ENCODE measurements at regions not wholly inside any gene's neighbourhood (a gene's known extent, or its start where the extent isn't known, plus 50 kb on each side); places are given as distances from the start of the nearest gene placed in this dataset.
A peak's percentile ranks its signal among the peaks of the same experiment; 100 is the strongest.

DNA sequence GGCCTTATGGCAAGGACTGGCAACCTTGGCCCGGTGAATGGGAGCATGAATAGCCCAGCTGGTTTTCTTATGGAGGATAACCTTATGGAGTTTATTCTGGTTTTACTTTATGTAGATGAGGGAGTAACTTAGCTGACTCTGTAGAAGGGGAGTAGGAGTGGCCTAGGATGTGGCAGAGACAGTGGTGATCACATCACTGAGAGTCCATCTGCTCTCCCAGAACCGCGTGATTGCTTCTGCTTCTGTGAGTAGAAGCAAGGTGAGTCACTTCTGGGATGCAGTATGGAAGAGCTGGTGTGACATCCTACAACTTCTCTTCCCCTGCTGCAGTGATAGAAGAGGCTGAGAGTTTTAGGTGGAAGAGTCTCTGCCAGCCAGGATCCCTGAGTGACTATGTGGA lies 129.2 kb downstream of the RPS24 start:
- no peak for DNase-seq (ENCODE audit: low spot score)

DNA sequence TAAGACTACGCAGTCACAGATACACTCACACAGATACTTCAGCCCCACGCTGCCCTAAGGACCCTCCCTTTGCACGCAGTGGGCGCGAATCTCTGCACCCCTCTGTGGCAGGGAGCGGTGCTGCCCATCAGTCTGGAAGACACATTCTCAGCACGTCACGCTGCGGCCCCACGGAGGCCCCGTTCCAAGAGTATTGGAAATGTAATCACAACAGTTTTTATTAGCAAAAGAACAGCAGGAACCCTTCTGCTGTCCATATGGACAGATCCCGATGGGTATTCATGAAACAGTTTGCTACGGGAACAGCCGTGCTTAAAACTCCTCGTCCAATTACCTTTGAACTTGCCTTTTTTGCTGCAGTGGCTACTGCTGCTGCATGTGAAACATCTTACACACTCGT lies 131.0 kb downstream of the RPS24 start:
- peak; percentile 51 for DNase-seq (ENCODE audit: low spot score)

DNA sequence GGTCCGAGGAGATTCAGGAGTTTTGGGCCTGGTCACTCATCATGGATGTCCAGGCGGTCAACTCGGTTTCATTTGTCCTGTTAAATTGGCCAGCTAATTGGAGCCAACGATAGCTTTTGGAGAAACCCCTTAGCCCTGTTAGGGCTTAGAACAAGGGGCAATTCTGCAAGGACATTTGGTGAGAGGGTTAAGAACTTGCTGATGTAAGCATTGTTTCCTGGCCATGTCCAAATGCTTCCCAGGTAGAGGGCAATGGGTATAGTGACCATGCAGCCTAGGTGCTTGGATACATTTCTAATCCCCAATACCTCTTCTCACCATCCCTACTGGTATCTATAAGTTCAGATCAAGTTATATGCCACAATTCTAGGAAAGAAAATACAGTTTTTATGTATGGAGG lies 131.5 kb downstream of the RPS24 start:
- peak; percentile 11 for DNase-seq (ENCODE audit: low spot score)

DNA sequence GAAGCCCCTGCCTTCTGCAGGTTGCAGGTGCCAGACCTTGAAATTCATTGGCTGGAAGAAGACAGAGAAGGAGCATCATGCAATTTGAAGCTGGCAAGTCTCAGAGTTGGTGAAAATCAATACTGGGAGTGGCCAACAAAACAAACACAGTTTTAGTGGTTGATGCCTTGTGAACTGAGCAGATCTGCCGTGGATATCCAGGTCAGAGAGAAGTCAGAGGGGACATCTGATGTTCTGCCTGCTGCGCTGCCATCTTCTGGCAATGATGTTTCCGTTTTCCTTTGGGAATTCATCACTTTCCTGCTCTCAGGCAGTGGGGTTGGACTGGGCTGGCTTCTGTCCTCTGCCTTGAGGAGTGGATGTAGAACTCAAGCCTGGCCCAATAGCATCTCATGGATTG lies 132.0 kb downstream of the RPS24 start:
- DNase-seq (ENCODE audit: low spot score) = no peak

DNA sequence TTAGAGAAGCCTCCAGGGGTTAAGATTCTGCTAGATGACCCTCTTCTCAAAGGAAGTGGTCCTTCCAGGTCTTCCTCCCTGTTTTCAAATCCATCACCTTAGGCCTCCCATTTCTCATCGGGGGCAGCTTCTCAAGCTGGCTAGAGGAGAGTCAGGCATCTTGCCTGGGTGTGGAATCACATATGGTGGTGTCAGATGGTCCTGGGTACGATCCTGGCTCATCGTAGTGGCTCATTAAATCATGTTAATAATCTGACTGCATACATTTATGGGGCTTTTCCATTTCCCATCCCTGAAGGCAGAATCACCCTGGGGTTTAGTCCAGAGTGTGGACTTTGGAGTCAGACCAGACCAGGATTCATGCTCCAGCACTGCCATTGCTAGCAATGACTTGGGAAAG lies 132.6 kb downstream of the RPS24 start:
- peak; percentile 50 for DNase-seq (ENCODE audit: low spot score)

DNA sequence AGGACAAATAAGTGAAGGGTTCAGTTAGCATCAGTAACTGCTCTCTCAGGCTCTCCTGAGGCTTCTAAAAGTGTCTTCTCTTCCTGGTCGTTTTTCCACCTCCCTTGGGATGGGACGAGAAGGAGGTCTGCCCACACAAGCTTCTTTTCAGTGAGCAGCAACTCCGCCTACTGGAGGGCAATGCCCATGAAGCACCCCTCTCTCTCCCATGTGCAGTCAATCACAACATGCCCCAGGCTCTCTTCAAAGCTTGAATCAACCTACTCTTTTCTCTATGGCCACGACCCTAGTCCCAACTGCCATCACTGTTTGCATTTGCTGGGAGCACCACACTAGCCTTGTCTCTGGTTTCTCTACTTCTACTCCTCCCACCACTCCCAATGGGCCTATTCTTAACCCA lies 135.6 kb downstream of the RPS24 start:
- DNase-seq (ENCODE audit: low spot score) = no peak

DNA sequence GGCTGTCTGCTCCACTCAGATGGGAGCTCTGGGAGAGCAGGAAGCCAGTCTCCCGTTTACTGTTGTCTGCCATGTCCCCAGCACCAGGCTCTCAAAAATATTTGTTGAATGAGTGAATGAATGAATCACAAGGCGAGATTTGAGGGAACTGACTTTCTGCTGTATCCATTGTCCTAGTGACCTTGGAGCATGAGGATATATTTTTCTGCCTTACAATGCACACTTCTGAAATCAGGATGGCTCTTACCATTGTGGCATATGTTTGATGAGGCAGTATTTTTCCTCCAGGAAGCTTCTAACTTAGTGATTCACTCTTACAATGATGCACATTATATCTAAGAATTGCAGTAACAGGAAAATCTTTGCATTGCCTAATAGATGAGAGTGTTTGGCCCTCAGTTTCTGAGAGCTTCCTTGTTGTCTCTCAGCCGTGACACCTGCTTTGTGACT lies 136.4 kb downstream of the RPS24 start:
- no peak for DNase-seq (ENCODE audit: low spot score)

DNA sequence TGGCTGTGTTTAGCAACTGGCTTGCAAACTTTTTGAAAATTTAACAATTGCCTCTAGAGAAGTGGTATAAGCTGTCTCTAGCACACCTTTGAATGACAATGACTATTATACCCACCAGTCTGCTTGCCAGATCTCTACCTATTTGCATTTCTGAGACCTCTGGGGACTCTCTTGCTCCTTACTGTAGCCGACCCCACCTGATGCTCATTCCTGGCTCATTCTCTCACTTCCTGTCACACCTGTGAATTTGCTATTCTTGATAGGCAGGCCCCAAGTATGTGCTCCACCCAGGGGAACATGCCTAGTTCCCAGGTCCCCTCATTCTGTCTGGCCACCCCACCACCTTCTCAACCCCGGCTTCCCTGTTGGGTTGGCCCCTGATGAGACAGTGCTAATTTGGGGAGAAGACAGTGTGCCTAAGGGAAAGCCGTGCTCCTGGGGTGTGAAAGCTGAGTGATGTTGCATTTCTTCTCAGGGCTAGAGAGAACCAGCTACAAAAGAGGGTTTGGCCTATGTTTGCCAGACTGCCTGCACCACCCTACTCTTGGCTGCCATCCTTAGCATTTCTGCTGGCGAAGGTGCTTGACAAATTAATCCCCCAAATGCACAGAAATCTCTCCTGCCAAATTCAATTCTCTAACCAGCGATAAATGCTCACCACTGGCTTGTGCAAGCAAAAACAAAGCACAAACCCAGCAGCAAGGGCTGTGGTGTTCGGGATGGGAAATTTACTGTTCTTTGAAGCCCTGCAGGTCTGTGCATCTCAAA lies 138.2 kb downstream of the RPS24 start:
- DNase-seq (ENCODE audit: low spot score) = no peak

DNA sequence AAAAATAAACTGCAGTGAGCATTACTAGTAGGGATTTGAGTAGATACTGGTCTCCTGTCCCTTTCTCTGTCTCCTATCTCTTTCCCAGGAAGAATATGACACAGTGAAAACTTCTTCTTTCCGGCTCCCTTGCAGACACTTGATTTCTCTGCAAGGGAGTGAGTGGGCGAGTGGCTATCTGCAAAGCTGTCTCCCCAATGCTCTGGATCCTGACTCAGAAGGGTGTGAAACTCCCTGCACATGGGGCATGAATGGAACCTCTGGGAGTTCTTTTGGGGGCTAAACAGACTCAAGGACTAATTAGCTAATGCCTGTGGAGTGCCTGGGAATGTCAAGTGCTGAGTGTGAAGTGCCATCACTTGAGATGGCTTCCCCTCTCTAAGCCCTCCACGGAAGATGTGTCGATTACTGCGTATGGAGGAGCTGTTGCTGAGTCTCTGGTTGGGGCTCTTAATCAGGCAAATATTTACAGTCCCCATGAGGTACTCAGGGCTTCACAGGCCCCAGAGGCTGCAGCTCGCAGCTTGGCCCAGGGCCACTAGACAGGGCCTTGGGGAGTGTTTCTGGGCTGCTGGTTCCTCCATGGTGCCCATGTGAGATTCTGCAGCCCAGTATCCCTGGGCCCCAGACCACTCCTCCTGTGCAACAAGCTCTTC lies 139.8 kb downstream of the RPS24 start:
- no peak for DNase-seq (ENCODE audit: low spot score)

DNA sequence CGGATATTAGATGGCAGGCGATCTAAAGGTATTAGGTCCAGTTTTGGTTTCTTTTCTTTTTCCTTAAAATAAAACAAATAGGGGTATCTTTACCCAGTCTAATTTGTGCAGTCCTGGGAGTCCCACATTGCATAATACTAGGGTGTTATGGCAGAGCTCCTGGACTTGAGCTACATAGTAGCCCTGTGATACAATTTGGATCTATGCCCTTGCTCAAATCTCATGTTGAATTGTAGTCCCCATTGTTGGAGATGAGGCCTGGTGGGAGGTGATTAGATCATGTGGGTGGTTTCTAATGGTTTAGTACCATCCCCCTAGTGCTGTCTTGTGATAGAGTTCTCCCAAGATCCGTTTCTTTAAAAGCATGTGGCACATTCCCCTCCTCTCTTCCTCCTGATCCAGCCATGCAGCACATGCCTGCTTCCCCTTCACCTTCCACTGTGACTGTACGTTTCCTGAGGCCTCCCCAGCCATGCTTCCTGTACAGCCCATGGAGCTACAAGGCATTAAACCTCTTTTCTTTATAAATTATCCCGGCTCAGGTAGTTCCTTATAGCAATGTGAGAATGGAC lies 141.9 kb downstream of the RPS24 start:
- no peak for DNase-seq (ENCODE audit: low spot score)

DNA sequence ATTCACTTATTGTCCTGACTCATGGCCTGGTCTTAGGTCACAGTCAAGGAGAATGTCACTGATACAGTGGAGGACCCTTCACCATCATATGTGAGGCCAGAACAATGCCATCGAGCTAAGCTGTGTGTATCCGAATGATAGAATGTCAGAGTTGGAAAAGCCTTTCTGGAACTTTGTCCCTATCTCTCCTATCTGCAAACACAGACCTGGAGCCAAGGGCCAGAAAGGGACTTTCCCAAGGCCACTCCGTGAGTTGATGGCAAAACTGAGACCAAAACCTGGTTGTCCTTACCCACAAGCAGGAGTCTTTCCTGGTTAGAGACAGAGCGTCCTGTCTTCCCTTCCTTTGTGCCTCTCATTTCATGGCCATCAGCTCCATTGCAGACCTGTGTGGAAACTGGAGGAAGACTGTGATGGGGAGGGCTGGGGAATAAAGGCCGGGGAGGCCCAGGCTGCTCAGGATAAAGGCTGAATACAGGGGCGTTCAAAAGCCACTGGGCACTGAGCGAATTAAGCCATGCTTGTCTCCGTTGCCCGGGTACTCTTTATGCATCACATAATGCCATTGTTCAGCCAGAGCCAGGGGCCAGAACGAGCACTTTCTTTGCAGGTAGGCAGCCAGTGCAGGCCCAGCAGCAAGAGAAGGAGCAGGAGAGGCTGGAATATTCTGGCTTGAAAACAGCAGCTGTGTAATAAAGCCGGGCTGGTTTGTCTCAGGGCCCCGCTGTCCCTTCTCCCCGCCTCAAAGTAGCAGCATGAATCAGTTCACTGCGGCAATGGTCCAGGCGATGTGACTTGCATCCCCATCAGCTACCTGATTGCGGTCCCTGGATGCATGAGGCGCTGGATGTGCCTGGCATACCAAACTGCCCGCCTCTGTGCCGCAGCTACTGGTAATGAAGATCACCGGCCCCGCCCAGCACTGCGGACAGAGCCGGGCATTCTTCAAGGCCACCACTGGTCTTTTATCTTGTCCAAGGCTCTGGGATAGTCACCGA lies 143.0 kb downstream of the RPS24 start:
- DNase-seq (ENCODE audit: low spot score) = peak; percentile 21

DNA sequence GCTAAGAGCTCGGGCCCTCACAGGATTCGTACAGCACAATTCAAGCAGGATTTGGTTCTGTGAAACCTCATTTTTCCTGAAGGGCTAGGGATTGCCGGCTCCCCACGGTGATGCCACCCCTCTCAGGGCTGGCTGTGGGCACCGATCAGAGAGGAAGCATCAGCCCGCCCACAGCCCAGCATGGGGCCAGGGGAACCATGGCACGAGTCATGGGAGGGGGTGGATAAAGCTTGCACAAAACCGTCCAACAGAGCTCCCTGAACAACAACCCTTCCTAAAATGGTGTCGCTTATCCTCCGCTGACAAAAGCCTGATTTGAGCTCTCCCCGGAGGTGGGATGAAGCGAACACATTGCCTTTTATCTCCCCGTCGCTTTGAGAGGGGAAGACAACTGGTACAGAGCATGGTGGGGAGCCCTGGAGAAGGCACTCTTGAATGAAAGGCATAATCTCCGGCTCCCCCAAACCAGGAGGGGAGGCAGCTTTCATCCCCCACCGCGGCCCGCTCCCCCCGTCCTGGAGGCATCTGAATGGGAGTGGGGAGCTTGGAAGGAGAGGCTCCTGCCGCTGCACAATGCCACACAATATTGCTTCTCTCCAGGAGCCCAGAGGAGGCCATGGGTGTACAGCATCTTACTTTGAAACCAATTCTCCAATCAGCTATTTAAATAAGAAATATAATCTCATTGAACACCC lies 144.0 kb downstream of the RPS24 start:
- DNase-seq (ENCODE audit: low spot score) = no peak

DNA sequence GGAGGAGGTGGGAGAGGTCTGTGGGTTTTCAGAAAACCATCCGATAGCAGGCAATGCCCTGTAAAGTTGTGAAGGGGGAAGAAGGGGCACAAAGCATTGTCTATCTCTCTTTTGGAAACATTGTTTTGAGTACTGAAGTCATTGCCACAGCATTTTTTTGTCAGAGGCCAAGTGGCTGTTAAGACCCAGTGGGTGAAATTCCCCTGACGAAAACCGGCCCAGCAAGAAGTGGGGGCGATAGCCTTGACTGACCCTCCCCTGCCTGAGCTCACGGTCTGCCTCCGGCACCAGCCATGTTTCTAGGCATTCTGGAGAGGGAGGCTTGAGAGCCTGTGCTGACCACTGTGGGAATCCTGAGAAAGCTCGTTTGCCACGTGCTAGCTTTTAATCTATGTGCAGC lies 144.7 kb downstream of the RPS24 start:
- no peak for DNase-seq (ENCODE audit: low spot score)

DNA sequence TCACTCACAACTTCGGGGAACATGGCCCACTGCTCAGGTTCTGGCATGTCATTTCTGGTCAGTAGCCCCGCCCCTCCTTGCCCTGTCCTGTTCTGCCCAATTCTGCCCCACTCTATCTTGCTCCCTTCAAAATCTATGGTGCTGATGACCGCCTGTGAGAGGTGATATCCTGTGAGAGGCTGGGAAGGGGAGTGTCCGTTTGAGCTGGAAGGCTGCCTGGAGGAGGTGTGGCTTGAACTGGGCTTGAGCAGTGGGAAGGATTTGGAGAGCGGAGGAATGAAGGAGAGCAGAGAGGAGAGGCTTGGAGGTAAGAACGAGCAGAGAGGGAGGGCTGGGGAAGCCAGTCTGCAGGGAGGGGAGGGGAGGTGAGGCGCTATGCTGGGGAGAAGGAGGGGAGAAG lies 145.3 kb downstream of the RPS24 start:
- DNase-seq (ENCODE audit: low spot score) = no peak

DNA sequence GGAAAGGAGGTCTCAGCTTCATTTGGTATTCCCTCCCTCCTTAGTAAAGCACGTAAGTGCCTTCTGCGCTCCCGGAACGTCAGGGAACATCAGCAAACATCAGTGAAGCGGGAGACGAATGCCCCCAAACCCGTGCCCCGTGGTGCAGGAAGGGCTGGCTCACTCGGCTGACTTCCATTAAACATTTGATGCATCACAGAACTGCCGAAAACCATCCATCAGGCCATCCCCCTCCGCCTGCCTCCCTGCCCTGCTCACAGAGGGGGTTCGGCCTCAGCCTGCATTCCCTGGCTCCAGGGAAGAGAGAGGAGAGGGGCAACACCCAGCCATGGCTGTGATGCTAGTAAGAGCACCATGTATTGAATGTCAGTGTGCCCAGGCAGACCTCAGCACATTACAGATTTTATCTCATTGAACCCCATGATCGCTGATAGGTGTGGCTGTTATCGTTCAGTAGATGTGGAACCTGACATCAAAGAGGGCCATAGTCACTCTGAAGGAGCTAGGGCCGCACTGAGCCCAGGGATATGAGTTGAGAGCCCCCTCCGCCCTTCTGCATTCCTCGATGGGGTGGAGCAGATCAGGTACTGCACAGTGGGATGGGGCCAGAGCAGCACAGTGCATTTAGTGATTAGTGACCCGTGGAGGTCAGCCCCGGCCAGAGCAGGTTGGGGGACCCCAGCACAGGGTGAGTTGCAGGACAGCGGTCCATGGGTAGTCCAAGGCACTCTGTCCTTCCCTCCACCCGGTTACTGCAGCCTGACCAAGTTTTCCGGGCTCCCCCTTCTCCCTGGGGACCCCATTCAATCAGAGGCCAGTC lies 146.4 kb downstream of the RPS24 start:
- DNase-seq (ENCODE audit: low spot score) = no peak

DNA sequence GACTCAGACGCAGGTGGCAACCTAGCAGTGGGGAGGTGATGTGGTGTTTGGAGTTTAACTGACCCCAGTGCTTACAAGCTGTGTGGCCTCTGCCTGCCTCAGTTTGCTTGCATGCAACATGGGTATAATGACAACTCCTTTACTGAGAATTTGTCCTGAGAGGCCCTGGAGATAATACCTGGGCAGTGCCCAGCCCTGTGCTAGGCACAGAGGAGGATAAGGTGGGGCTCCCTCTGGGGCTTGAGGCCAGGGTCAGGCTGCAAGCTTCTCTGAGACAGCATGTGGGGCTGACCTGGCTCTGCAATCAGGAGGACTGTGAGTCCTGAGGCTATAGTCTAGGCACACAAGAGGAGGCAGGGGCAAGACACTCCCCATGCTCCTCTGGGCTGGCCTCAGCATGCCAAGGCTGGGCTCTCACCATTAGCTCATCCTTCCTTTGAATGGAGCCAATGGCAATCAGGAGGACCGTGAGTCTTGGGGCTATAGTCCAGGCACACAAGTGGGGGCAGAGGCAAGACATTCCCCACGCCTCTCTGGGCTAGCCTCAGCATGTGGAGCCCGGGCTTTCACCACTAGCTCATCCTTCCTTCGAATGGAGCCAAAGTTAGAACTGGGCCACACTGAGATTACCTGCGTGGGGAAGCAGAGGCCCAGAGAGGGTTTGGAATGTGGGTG lies 147.9 kb downstream of the RPS24 start:
- no peak for DNase-seq (ENCODE audit: low spot score)

DNA sequence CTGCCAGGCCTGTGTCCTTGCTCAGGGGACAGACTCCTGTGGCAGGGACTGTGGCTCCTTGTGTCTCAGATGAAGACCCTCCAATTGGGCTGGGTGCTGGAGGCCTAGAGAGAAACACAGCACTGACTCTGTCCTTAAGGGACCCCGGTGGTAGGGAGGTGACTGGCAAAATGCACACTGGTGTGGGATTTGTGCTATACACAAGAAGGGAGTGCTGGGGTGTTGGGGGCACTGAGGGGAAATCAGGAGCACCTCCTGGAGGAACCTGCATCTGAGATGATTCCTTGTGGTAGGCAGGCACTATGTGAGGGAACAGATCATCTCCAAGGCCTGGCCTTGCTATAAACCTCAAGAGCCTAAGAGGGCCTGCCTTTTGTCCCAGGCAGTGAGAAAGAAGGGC lies 149.2 kb downstream of the RPS24 start:
- no peak for DNase-seq (ENCODE audit: low spot score)

DNA sequence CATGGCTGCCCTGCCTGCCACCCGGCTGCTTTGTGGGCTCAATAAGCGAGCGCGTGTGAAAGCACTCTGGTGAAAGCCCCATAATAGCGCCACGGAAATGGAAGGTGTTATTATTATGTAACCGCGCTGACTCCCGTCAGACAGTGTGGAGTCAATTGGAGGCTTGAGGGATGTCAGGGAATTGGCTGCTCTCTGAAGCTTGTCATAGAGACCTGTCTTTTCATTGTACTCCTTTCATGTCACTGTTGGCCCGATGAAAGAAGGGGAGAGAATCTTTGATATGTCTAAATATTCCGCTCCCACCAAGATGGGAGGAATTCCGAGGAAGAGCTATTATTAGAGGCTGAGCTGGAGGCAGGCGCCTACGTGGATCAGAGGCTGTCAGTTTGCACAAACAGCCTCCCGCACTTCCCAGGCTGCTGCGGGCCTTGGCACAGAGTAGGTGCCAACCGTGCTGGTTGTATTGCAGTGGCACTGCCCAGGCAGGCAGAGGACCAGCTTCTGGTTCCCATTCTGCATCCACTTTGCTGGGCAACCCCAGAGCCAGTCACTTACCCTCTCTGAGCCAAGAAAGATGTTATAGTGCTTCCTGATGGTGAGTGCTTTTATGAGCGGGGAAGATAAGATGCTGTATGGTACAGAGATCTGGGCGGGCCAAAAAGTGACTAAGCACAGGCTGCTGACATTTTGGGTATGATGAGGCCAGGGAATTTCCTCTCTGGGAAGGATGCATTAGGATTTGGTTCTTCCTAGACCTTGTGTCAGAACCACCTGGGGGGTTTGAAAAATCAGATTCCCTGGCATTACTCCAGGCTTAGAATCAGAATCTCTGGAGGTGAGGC lies 151.4 kb downstream of the RPS24 start:
- no peak for DNase-seq (ENCODE audit: low spot score)

DNA sequence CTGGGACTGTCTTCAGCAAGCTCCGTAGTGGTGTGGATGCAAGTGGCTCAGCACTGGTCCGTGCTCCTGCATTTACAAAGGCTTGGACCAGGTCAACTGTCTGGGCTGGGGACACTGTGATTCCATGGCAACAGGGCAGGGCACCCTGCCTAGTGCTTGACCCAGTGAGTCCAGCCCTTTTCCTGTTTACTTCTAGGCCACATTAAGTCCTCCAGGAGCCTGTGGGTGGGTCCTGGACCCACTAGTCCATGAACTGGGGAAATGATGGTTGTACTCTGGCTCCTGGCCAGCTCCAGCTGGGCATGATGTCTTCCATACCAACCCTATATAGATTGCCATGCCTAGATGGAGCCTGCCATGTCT lies 152.0 kb downstream of the RPS24 start:
- peak; percentile 8 for DNase-seq (ENCODE audit: low spot score)
